A549 (cell line): ENCODE measurements at regions not wholly inside any gene's neighbourhood (a gene's known extent, or its start where the extent isn't known, plus 50 kb on each side); places are given as distances from the start of the nearest gene placed in this dataset.

Source experiments
- CEBPB ChIP-seq, 2 experiments: fragments of >200 bp in 1 of 2; sonication (Bioruptor Twin) in 1 of 2; formaldehyde crosslinking in 1 of 2; IDR thresholded peaks; 2 replicates each; pipeline ENCODE4 v1.6.1; 2012 to 2016
- USF2 ChIP-seq: fragments of 450-650 bp; IDR thresholded peaks from 2 replicates; pipeline ENCODE4 v1.6.1; 2014; ENCODE audit warnings: antibody characterized with exemption

DNA sequence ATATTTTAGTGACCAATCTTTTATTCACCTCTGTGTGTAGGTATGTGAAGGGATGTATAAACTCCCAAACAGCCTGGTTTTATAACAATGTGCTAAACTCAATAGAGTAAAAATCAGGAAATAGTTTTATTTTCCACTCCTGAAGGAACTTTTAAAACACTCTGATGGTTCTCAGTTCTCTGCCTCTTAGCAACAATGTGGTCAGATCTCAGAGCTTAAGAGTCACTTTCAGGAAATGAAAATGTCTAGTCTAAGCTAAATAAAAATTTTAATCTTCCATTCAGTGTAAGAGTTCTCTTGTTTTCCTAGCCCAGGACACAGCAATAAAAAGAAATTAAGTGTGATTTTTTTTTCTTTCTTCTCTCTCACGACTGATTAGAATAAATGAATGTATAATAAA is 718.0 kb downstream of the C12orf50 start:
- TF ChIP-seq CEBPB (IDR thresholded peaks at IDR 0.05): no peak
- no peak for TF ChIP-seq USF2
